ENCODE measurements at regions not wholly inside any gene's neighbourhood (a gene's known extent, or its start where the extent isn't known, plus 50 kb on each side); places are given as distances from the start of the nearest gene placed in this dataset.

GRCh38 chr15:61489571-61489970 lies 260.5 kb upstream of the RORA start:
- Histone ChIP-seq H3K9me3 (ENCODE audit: insufficient read depth, low read length) (no peaks in the 10 kb centered on the region), H3K4me2 (ENCODE audit: low read length) (no peak overlapping the region), H3K27me3 (ENCODE audit: low read depth, low read length) (peaks cover 8% of the 10 kb centered on the region; the same call in 1 of the 2 replicates), H3K4me3 (ENCODE audit: low read length) (no peak overlapping the region), H3K36me3 (replicated peaks; ENCODE audit: low read depth, low read length) (no peaks in the 10 kb centered on the region), H3K27ac (ENCODE audit: low read length) (no peak overlapping the region), H3K79me2 (ENCODE audit: low read length) (no peaks in the 10 kb centered on the region), H3K9ac (ENCODE audit: low read length) (no peak overlapping the region), H4K20me1 (ENCODE audit: insufficient read depth, low read length) (no peaks in the 10 kb centered on the region), H3K4me1 (ENCODE audit: low read length) (no peaks in the 10 kb centered on the region), H2AFZ (ENCODE audit: low read depth, low read length) (no peak overlapping the region)
- TF ChIP-seq EZH2phosphoT487 (IDR thresholded peaks at IDR 0.05; ENCODE audit: low read depth), result no peak

DNA sequence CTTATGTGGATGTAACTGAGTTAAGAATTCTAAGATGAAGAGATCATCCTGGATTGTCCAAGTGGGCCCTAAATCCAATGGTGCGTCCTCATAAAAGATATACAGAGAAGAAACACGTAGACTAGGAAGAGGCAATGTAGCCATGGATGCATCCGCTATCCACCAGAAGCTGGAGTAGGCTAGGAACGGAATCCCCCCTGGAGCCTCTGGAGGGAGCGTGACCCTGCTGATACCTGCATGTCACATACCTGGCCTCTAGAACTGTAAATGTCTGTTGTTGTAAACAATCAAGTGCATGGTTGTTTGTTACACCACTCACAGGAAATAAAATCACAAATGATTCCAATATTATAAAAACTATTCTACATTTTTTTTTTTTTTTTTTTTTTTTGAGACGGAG lies 254.5 kb upstream of the RORA start:
- Histone ChIP-seq H3K4me1 (ENCODE audit: low read length) (no peaks in the 10 kb centered on the region), H3K9me3 (ENCODE audit: insufficient read depth, low read length) (no peaks in the 10 kb centered on the region), H4K20me1 (ENCODE audit: insufficient read depth, low read length) (no peaks in the 10 kb centered on the region), H3K79me2 (ENCODE audit: low read length) (no peaks in the 10 kb centered on the region), H3K27ac (ENCODE audit: low read length) (no peak overlapping the region), H3K4me3 (ENCODE audit: low read length) (no peak overlapping the region), H3K9ac (ENCODE audit: low read length) (no peak overlapping the region), H3K27me3 (ENCODE audit: low read depth, low read length) (peaks cover 20% of the 10 kb centered on the region; the same call in 1 of the 2 replicates), H3K36me3 (replicated peaks; ENCODE audit: low read depth, low read length) (no peaks in the 10 kb centered on the region), H3K4me2 (ENCODE audit: low read length) (no peak overlapping the region), H2AFZ (ENCODE audit: low read depth, low read length) (no peak overlapping the region)
- TF ChIP-seq EZH2phosphoT487 (IDR thresholded peaks at IDR 0.05; ENCODE audit: low read depth), result no peak
- no peak for TF ChIP-seq CTCF (IDR thresholded peaks at IDR 0.05; ENCODE audit: low read depth, low read length)

DNA sequence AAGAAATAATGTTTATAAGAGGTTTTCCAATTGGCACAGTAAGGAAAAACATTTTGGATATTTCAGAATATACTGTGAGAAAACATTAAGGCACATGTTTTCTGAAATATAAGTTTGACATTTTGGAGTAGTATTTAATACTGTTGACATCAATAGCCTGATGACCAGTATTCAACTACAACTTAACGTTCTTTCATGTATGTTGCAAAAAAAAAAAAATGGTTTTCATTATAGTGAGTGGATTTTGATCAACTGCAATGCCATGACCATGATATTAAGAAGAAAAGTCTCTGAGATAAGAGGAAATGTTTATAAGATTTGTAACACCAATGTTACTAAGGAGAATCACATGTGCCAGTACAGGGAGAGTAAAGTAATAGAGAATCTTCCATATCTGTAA lies 252.8 kb upstream of the RORA start:
- no peak overlapping the region for H3K27ac ChIP-seq (ENCODE audit: low read length)
- H3K9me3 ChIP-seq (ENCODE audit: insufficient read depth, low read length), result no peaks in the 10 kb centered on the region
- peaks cover 20% of the 10 kb centered on the region; the same call in 1 of the 2 replicates for H3K27me3 ChIP-seq (ENCODE audit: low read depth, low read length)
- H2AFZ ChIP-seq (ENCODE audit: low read depth, low read length), result no peak overlapping the region
- H4K20me1 ChIP-seq (ENCODE audit: insufficient read depth, low read length), result no peaks in the 10 kb centered on the region
- no peak overlapping the region for H3K9ac ChIP-seq (ENCODE audit: low read length)
- H3K79me2 ChIP-seq (ENCODE audit: low read length), result no peaks in the 10 kb centered on the region
- H3K4me2 ChIP-seq (ENCODE audit: low read length), result no peak overlapping the region
- no peak overlapping the region for H3K4me3 ChIP-seq (ENCODE audit: low read length)
- no peaks in the 10 kb centered on the region for H3K36me3 ChIP-seq (replicated peaks; ENCODE audit: low read depth, low read length)
- no peak for TF ChIP-seq CTCF (IDR thresholded peaks at IDR 0.05; ENCODE audit: low read depth, low read length)
- no peak for TF ChIP-seq EZH2phosphoT487 (IDR thresholded peaks at IDR 0.05; ENCODE audit: low read depth)
- no peaks in the 10 kb centered on the region for H3K4me1 ChIP-seq (ENCODE audit: low read length)

GRCh38 chr15:61480863-61481262 lies 251.8 kb upstream of the RORA start:
- no peak overlapping the region for H3K4me2 ChIP-seq (ENCODE audit: low read length)
- H3K27me3 ChIP-seq (ENCODE audit: low read depth, low read length), result peaks cover 13% of the 10 kb centered on the region; the same call in 1 of the 2 replicates
- no peak overlapping the region for H3K4me3 ChIP-seq (ENCODE audit: low read length)
- TF ChIP-seq EZH2phosphoT487 (IDR thresholded peaks at IDR 0.05; ENCODE audit: low read depth) (no peak), CTCF (IDR thresholded peaks at IDR 0.05; ENCODE audit: low read depth, low read length) (no peak)
- H3K4me1 ChIP-seq (ENCODE audit: low read length), result no peaks in the 10 kb centered on the region
- H3K36me3 ChIP-seq (replicated peaks; ENCODE audit: low read depth, low read length), result no peaks in the 10 kb centered on the region
- no peaks in the 10 kb centered on the region for H3K9me3 ChIP-seq (ENCODE audit: insufficient read depth, low read length)
- no peaks in the 10 kb centered on the region for H3K79me2 ChIP-seq (ENCODE audit: low read length)
- no peaks in the 10 kb centered on the region for H4K20me1 ChIP-seq (ENCODE audit: insufficient read depth, low read length)
- H2AFZ ChIP-seq (ENCODE audit: low read depth, low read length), result no peak overlapping the region
- H3K9ac ChIP-seq (ENCODE audit: low read length), result no peak overlapping the region
- H3K27ac ChIP-seq (ENCODE audit: low read length), result no peak overlapping the region

DNA sequence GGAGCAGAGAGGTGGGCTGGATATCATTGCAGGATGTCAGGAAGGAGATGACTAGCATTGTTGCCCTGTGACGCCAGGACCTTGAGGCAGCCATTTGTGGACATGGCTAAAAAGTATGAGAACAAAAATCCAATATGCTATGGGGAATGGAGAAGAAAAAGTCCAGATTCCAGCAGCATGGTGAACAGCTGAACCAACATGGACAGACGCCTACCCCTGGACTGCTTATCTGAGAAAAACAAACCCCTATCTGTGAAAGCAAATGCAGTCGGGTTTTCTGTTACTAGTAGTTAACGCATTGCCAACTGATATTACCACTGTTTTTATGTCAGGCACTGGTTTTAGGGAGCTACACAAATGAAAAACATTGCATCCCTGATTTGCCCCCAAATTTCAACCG lies 251.2 kb upstream of the RORA start:
- no peak overlapping the region for H2AFZ ChIP-seq (ENCODE audit: low read depth, low read length)

More for the DNA sequence above, 251.2 kb upstream of the RORA start:
- Histone ChIP-seq H4K20me1 (ENCODE audit: insufficient read depth, low read length) (no peaks in the 10 kb centered on the region), H3K4me3 (ENCODE audit: low read length) (no peak overlapping the region), H3K79me2 (ENCODE audit: low read length) (no peaks in the 10 kb centered on the region), H3K4me2 (ENCODE audit: low read length) (no peak overlapping the region), H3K4me1 (ENCODE audit: low read length) (no peaks in the 10 kb centered on the region), H3K27ac (ENCODE audit: low read length) (no peak overlapping the region), H3K27me3 (ENCODE audit: low read depth, low read length) (peaks cover 13% of the 10 kb centered on the region; the same call in 1 of the 2 replicates), H3K9ac (ENCODE audit: low read length) (no peak overlapping the region), H3K36me3 (replicated peaks; ENCODE audit: low read depth, low read length) (no peaks in the 10 kb centered on the region), H3K9me3 (ENCODE audit: insufficient read depth, low read length) (no peaks in the 10 kb centered on the region)
- TF ChIP-seq EZH2phosphoT487 (IDR thresholded peaks at IDR 0.05; ENCODE audit: low read depth) (no peak), CTCF (IDR thresholded peaks at IDR 0.05; ENCODE audit: low read depth, low read length) (no peak)

Measured in OCI-LY3 (cell line).